H54 (cell line): ENCODE measurements at regions not wholly inside any gene's neighbourhood (a gene's known extent, or its start where the extent isn't known, plus 50 kb on each side); places are given as distances from the start of the nearest gene placed in this dataset.
A peak's percentile ranks its signal among the peaks of the same experiment; 100 is the strongest.

Source experiments
- DNase-seq: peaks from one replicate; pipeline ENCODE4 v3.0.0; 2011; ENCODE audit warnings: low spot score, mixed read lengths; ENCODE audit not compliant: insufficient read length
- FAIRE-seq: peaks from 3 replicates; lab custom pipeline; 2011; peaks lifted over from hg19 to GRCh38; lab: Jason Lieb, UNC
- POLR2A ChIP-seq: IDR thresholded peaks from 2 replicates; pipeline ENCODE4 v1.6.1; 2011; ENCODE audit warnings: low read depth, mild to moderate bottlenecking, low read length

- FAIRE-seq (no peak), DNase-seq (no peak)
- TF ChIP-seq POLR2A = no peak
These were observed 63.7 kb upstream of the STEAP1B start for GRCh38 chr7:22563621-22564241.

- DNase-seq (no peak), FAIRE-seq (no peak)
- no peak for TF ChIP-seq POLR2A
These were observed 63.1 kb upstream of the STEAP1B start for GRCh38 chr7:22563032-22563501.

- DNase-seq (no peak), FAIRE-seq (no peak)
- TF ChIP-seq POLR2A = no peak
These were observed 62.1 kb upstream of the STEAP1B start for GRCh38 chr7:22561895-22562593.

DNA sequence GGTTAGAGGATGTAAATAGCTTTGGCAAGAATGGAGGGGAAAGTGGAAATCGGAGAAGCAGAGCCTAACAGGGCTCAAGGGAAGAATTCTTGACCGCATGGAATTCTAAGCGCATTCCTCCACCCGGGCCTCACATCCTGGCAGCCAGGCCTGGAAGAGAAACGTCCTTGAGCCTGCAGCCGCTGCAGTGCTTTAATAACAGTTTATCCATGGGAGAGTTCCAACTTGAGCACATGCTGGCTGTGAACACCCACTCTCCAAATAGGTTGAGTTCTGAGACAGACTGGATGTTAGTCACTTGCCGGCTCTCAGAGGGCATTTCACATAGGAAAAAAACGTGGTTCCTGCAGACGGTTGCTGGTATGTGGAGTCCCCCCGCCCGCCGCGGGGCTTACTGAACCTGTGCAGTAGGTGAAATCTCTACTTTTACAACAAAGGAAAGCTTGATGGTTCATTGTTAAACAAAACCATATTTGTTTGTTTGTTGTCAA is 61.4 kb upstream of the STEAP1B start:
- DNase-seq = peak; percentile 90
- no peak for TF ChIP-seq POLR2A
- FAIRE-seq = peak; percentile 53

- TF ChIP-seq POLR2A = no peak
- FAIRE-seq (no peak), DNase-seq (peak; percentile 73)
These were observed 60.0 kb upstream of the STEAP1B start for GRCh38 chr7:22559829-22560489.

DNA sequence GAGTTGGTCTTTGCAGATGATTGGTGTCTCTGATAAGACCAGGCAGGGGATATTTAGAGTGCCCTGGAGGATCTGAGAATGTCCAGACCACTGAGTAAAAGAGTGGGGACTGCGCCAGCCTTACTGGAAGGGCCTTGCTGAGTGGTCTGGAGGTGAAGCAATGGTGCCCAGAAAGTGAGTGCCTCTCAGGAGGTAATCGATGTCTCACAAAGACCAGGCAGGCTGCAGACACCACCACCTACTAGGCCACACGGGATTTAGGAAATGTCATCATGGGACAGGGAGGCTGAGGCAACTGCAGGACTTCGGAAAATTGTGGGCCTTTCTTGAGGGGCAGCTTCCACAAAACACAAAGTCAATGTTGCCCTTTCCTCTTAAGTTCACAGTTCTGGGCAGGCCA is 57.2 kb upstream of the STEAP1B start:
- FAIRE-seq (no peak), DNase-seq (no peak)
- TF ChIP-seq POLR2A = no peak

GRCh38 chr7:22555476-22555875 is 55.5 kb upstream of the STEAP1B start:
- FAIRE-seq = no peak
- no peak for DNase-seq
- no peak for TF ChIP-seq POLR2A

DNA sequence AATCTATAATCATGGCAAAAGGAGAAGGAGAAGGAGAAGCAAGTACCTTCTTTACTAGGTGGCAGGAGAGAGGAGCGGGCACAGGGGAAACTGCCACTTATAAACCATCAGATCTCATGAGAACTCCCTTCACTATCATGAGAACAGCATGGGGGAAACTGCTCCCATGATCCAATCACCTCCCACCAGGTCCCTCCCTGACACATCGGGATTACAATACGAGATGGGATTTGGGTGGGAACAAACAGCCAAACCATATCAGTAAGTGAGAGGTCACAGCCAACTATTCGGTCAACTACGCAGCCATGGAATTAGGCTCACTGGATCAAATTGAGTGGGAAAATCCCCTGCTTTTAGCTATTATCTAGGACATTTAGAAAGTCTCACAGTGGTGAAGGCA is 54.2 kb upstream of the STEAP1B start:
- DNase-seq = no peak
- FAIRE-seq = no peak
- no peak for TF ChIP-seq POLR2A

DNA sequence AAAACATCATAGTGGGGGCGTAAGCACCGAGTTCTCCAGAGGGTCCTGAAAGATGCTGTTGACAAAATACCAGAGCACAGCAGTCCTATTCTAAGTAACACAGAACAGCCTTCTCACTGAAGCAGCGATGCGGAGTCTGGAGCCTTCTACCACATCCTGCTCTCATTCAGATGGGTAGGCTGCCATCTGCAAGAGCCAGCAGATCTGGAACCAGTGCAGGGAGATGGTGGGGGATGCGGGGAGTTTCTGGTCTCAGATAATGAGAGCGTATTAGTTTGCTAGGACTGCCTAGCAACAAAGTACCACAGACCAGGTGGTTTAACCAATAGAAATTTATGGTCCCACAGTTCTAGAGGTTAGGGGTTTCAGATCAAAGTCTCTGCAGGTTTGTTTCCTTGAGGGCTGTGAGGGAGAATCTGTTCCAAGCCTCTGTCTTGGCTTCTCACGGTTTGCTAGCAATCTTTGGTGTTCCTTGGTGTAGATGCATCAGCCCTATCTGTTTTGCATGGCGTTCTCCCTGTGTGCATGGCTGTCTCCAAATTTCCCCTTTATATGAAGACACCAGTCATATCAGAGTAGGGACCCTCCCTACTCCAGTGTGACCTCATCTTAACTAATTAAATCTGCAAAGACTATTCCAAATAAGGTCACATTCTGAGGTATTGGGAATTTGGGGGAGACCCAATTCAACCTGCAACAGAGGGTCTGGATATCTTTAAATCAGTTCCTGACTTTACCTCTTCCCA is 52.0 kb upstream of the STEAP1B start:
- TF ChIP-seq POLR2A = no peak
- no peak for DNase-seq
- no peak for FAIRE-seq

GRCh38 chr7:22550514-22551030 is 50.6 kb upstream of the STEAP1B start:
- DNase-seq (no peak), FAIRE-seq (no peak)
- no peak for TF ChIP-seq POLR2A

DNA sequence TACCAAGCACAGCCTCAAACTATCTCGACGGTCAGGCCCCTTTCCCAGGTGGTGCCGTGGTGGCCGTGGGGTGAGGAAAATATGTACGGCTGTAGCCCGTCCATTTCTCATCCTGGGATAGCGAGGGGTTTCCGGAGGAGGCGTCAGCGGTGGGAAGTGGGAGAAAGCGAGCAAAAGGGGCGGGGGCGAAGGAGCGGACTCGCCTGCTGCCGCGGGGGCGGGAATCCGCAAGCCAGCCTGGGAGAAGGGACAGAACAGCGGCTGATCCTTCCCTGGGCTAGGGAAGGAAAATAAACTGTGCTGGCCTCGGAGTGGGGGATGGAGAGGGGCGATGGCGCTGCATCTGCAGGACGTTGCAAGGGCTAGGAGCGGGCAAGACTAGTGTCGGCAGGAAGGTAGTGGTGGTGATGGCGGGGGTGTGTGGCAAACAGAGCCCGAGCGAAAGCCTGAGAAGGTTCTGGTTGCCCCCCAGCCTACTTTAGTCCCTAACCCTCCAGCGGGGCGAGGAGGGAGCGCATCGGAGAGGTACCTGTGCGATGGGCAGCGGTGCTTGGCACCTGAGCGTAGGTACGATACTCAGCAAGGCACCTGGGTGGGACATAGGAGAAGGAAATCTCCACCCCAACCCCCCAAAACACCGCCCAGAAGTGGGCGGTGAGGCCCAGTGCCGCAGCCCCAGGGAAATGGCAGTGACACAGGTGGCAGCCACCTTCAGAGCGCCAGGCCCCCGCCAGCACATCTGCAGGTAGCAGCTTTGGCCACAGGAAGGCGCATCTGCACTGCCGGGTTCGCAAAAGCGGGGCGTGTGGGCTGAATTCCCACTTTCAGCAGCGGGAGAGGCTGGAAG is 49.9 kb upstream of the STEAP1B start:
- no peak for DNase-seq
- no peak for FAIRE-seq

More for the DNA sequence above, 49.9 kb upstream of the STEAP1B start:
- no peak for TF ChIP-seq POLR2A
